IMR-90 (cell line): ENCODE measurements at regions not wholly inside any gene's neighbourhood (a gene's known extent, or its start where the extent isn't known, plus 50 kb on each side); places are given as distances from the start of the nearest gene placed in this dataset.

ENCODE experiments used
- ATAC-seq: fragments of 200-7000 bp; cut with Tn5 transposase; 2 replicates; pipeline ENCODE4 v1.9.1; 2020; ENCODE audit warnings: low read depth, mild to moderate bottlenecking, moderate library complexity
- BruUV-seq: library from RNA; stranded (reverse); fragments of 400-500 nt; replicated peaks from 2 replicates; lab custom pipeline; 2021; lab: Mats Ljungman, UMichigan
- CTCF ChIA-PET: fragments of 300-600 bp; formaldehyde crosslinking; extraction: SDS; loops from one replicate; lab custom pipeline; 2021; ENCODE audit warnings: antibody characterized with exemption; lab: Yijun Ruan, JAX
- POLR2A ChIA-PET: fragments of 300-600 bp; sonication (Branson Sonifier 250); formaldehyde crosslinking; loops from one replicate; lab custom pipeline; 2022; ENCODE audit warnings: antibody characterized with exemption; ENCODE audit not compliant: unreplicated experiment; lab: Charles Lee
- DNase-seq: peaks from one replicate; pipeline ENCODE4 v3.0.0; 2013
- H2AFZ ChIP-seq: replicated peaks from 2 replicates; pipeline ENCODE3; 2013; ENCODE audit warnings: low read length, mild to moderate bottlenecking; ENCODE audit not compliant: poor library complexity
- H2AK5ac ChIP-seq: 2 replicates; pipeline ENCODE4 v1.6.1; 2013; ENCODE audit warnings: low read depth, low read length, inconsistent platforms
- H2AK9ac ChIP-seq: replicated peaks from 2 replicates; pipeline ENCODE3; 2013; ENCODE audit warnings: mild to moderate bottlenecking, low read depth, low read length, moderate library complexity; ENCODE audit not compliant: poor library complexity
- H2BK120ac ChIP-seq: 2 replicates; pipeline ENCODE4 v1.6.1; 2013; ENCODE audit warnings: low read depth, low read length, inconsistent platforms
- H2BK15ac ChIP-seq: 3 replicates; pipeline ENCODE4 v1.6.1; 2013; ENCODE audit warnings: low read depth, low read length, inconsistent platforms
- H2BK20ac ChIP-seq: 2 replicates; pipeline ENCODE4 v1.6.1; 2013; ENCODE audit warnings: low read depth, mild to moderate bottlenecking, inconsistent platforms, low read length, moderate library complexity
- H2BK5ac ChIP-seq: 2 replicates; pipeline ENCODE4 v1.6.1; 2013; ENCODE audit warnings: mild to moderate bottlenecking, low read depth, low read length, inconsistent platforms; ENCODE audit not compliant: poor library complexity, severe bottlenecking
- H3K14ac ChIP-seq: replicated peaks from 2 replicates; pipeline ENCODE4 v1.6.1; 2013; ENCODE audit warnings: low read depth, low read length, inconsistent platforms
- H3K18ac ChIP-seq: 2 replicates; pipeline ENCODE4 v1.6.1; 2013; ENCODE audit warnings: low read depth, low read length, control low read depth
- H3K23ac ChIP-seq: 2 replicates; pipeline ENCODE4 v1.6.1; 2013; ENCODE audit warnings: low read depth, low read length, inconsistent platforms
- H3K27ac ChIP-seq: 2 replicates; pipeline ENCODE4 v1.5.1; 2013; ENCODE audit warnings: mild to moderate bottlenecking, control low read depth, low read length; ENCODE audit not compliant: insufficient read depth
- H3K27me3 ChIP-seq: 2 replicates; pipeline ENCODE4 v1.6.1; 2013; ENCODE audit warnings: low read length; ENCODE audit not compliant: control insufficient read depth, insufficient read depth
- H3K36me3 ChIP-seq: 2 replicates; pipeline ENCODE4 v1.6.1; 2013; ENCODE audit warnings: low read length, mixed read lengths; ENCODE audit not compliant: control insufficient read depth, insufficient read depth
- H3K4ac ChIP-seq: 2 replicates; pipeline ENCODE4 v1.6.1; 2013; ENCODE audit warnings: low read depth, low read length, inconsistent platforms
- H3K4me1 ChIP-seq: 2 replicates; pipeline ENCODE4 v1.6.1; 2013; ENCODE audit warnings: low read length, mixed read lengths; ENCODE audit not compliant: control insufficient read depth, insufficient read depth
- H3K4me2 ChIP-seq: 2 replicates; pipeline ENCODE4 v1.6.1; 2013; ENCODE audit warnings: low read depth, mild to moderate bottlenecking, control low read depth, low read length, moderate library complexity
- H3K4me3 ChIP-seq: 2 replicates; pipeline ENCODE4 v1.5.1; 2013; ENCODE audit warnings: low read depth, mild to moderate bottlenecking, control low read depth, low read length, moderate library complexity; ENCODE audit not compliant: insufficient read depth
- H3K56ac ChIP-seq: 2 replicates; pipeline ENCODE4 v1.6.1; 2013; ENCODE audit warnings: low read length, inconsistent platforms; ENCODE audit not compliant: insufficient read depth; ENCODE audit errors: extremely low read depth
- H3K79me1 ChIP-seq, 2 experiments: 2 replicates each; pipeline ENCODE4 v1.6.1; 2013; ENCODE audit warnings: low read length in 2 of 2, inconsistent platforms in 1 of 2, low read depth in 1 of 2
- H3K9ac ChIP-seq: 2 replicates; pipeline ENCODE4 v1.6.1; 2013; ENCODE audit warnings: low read depth, low read length, control low read depth
- H3K9me1 ChIP-seq: 2 replicates; pipeline ENCODE4 v1.6.1; 2013; ENCODE audit warnings: low read length, inconsistent platforms; ENCODE audit not compliant: insufficient read depth
- H3K9me3 ChIP-seq: 2 replicates; pipeline ENCODE4 v1.6.1; 2013; ENCODE audit warnings: low read length; ENCODE audit not compliant: control insufficient read depth, insufficient read depth
- H4K20me1 ChIP-seq: 2 replicates; pipeline ENCODE4 v1.6.1; 2013; ENCODE audit warnings: low read length, inconsistent platforms; ENCODE audit not compliant: insufficient read depth
- H4K5ac ChIP-seq: 2 replicates; pipeline ENCODE4 v1.6.1; 2013; ENCODE audit warnings: mild to moderate bottlenecking, low read depth, low read length, control low read depth
- H4K8ac ChIP-seq, 2 experiments: 2 replicates each; pipeline ENCODE4 v1.6.1; 2013; ENCODE audit warnings: low read depth in 2 of 2, low read length in 2 of 2, control low read depth in 1 of 2, inconsistent platforms in 1 of 2
- H4K91ac ChIP-seq: 2 replicates; pipeline ENCODE4 v1.6.1; 2013; ENCODE audit warnings: low read depth, low read length, inconsistent platforms; ENCODE audit not compliant: insufficient read depth
- CEBPB ChIP-seq: IDR thresholded peaks from 2 replicates; pipeline ENCODE4 v1.6.1; 2012; ENCODE audit warnings: low read depth, low read length, improper control_type of control experiment
- MXI1 ChIP-seq: IDR thresholded peaks from 2 replicates; pipeline ENCODE4 v1.6.1; 2012; ENCODE audit warnings: low read depth, mild to moderate bottlenecking, low read length, moderate library complexity, borderline replicate concordance
- RCOR1 ChIP-seq: IDR thresholded peaks from 2 replicates; pipeline ENCODE4 v1.6.1; 2012; ENCODE audit warnings: mild to moderate bottlenecking, low read length, improper control_type of control experiment; ENCODE audit not compliant: insufficient replicate concordance
- RFX5 ChIP-seq: IDR thresholded peaks from 2 replicates; pipeline ENCODE4 v1.8.0; 2012; ENCODE audit warnings: low read depth, mild to moderate bottlenecking, low read length, moderate library complexity
- WGBS, 2 experiments: methylation state at CpG; one replicate each; pipeline versions ENCODE4 v1.1.5 to v1.1.7; 2013; ENCODE audit warnings: missing lambda C conversion rate in 2 of 2; ENCODE audit not compliant: insufficient read length in 1 of 2; ENCODE audit errors: extremely low coverage in 2 of 2; 5-methylcytosine and 5-hydroxymethylcytosine counted together
- dilution Hi-C: fragments of 300-500 bp; cut with HindIII; formaldehyde crosslinking; loops from one replicate; pipeline ENCODE4 v1.14.3; 2018; ENCODE audit warnings: low sequenced_read_pairs; ENCODE audit not compliant: unreplicated experiment
- in situ Hi-C: fragments of 300-500 bp; cut with MboI; formaldehyde crosslinking; loops from 3 replicates; pipeline ENCODE4 v1.14.3; 2019; ENCODE audit warnings: low sequenced_read_pairs, inconsistent platforms, mixed read lengths
- intact Hi-C: fragments of 100-400 bp; cut with micrococcal nuclease; formaldehyde crosslinking; loops from 2 replicates; pipeline ENCODE4 v1.10.0; 2022
- TF ChIP-seq, protein P1 (sequence below): conservative IDR thresholded peaks from 2 replicates; pipeline ENCODE4 v1.5.1; 2012; ENCODE audit warnings: mild to moderate bottlenecking, low read depth, low read length, improper control_type of control experiment

DNA sequence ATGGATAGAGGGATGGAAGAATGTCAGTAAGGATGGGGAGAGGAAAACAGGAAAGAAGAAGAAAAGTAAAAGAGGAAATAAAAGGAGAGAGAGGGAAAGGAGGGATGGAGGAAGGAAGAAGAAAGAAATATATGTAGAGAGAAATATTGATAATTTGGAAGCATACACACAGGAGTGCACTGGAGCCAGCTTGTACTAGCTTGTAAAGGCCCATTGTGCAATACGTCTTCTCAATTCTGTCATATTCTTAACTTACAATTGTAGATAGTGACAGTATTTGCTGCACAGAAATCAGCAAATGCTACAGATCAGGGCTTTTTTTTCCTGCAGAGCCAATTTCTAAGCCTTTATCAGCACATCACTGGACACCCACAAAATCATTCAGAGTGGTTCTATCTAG lies 458.8 kb upstream of the WWC1 start:
- no peak overlapping the region for H2BK120ac ChIP-seq

More for the DNA sequence above, 458.8 kb upstream of the WWC1 start:
- H3K56ac ChIP-seq, result no peak overlapping the region
- no peak overlapping the region for H2AK5ac ChIP-seq
- in situ Hi-C loops, result no loop called here
- H3K36me3 ChIP-seq, result no peaks in the 10 kb centered on the region
- DNase-seq, result no peak
- peaks cover 4% of the 10 kb centered on the region for H3K27me3 ChIP-seq
- H3K18ac ChIP-seq, result no peak overlapping the region
- H4K5ac ChIP-seq, result no peak overlapping the region
- H3K4me1 ChIP-seq, result no peaks in the 10 kb centered on the region
- dilution Hi-C loops, result no loop called here
- H3K9ac ChIP-seq, result no peak overlapping the region
- no peak overlapping the region for H3K14ac ChIP-seq
- H3K9me1 ChIP-seq, result no peaks in the 10 kb centered on the region
- H3K4me2 ChIP-seq, result no peak overlapping the region
- POLR2A ChIA-PET, result no interaction called here
- H3K79me1 ChIP-seq, result no peaks in the 10 kb centered on the region
- CTCF ChIA-PET, result no interaction called here
- H2BK5ac ChIP-seq, result no peak overlapping the region
- intact Hi-C loops, result no loop called here
- H4K91ac ChIP-seq, result no peak overlapping the region
- H3K4ac ChIP-seq, result no peak overlapping the region
- H4K8ac ChIP-seq, result no peak overlapping the region
- H2BK20ac ChIP-seq, result no peak overlapping the region
- H4K20me1 ChIP-seq, result no peaks in the 10 kb centered on the region
- no peak overlapping the region for H2BK15ac ChIP-seq
- no peak overlapping the region for H2AFZ ChIP-seq
- H2AK9ac ChIP-seq, result no peak overlapping the region
- H3K4me3 ChIP-seq, result no peak overlapping the region
- BruUV-seq, result no TSS peak
- H3K9me3 ChIP-seq, result no peaks in the 10 kb centered on the region
- ATAC-seq, result no peak
- TF ChIP-seq, protein P1, sequence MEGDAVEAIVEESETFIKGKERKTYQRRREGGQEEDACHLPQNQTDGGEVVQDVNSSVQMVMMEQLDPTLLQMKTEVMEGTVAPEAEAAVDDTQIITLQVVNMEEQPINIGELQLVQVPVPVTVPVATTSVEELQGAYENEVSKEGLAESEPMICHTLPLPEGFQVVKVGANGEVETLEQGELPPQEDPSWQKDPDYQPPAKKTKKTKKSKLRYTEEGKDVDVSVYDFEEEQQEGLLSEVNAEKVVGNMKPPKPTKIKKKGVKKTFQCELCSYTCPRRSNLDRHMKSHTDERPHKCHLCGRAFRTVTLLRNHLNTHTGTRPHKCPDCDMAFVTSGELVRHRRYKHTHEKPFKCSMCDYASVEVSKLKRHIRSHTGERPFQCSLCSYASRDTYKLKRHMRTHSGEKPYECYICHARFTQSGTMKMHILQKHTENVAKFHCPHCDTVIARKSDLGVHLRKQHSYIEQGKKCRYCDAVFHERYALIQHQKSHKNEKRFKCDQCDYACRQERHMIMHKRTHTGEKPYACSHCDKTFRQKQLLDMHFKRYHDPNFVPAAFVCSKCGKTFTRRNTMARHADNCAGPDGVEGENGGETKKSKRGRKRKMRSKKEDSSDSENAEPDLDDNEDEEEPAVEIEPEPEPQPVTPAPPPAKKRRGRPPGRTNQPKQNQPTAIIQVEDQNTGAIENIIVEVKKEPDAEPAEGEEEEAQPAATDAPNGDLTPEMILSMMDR, result no peak
- TF ChIP-seq RCOR1 (no peak), RFX5 (no peak), CEBPB (no peak), MXI1 (no peak)
- no peak overlapping the region for H3K27ac ChIP-seq
- no peak overlapping the region for H3K23ac ChIP-seq
- whole genome bisulfite sequencing, 2 experiments, result no CpG with 5 or more reads among the region's 1 CpG
